ENCODE measurements at regions not wholly inside any gene's neighbourhood (a gene's known extent, or its start where the extent isn't known, plus 50 kb on each side); places are given as distances from the start of the nearest gene placed in this dataset.
"Not testable (repeated sequence)": the region's sequence is repeated elsewhere in the genome, so short reads cannot be mapped to it uniquely, and the experiment has no call there.

- Histone ChIP-seq H3K9me3 (peaks cover 0 to 14% (median 7%) of the 10 kb centered on the region in 4 donors), H3K36me3 (peaks cover 0 to 25% (median 6%) of the 10 kb centered on the region in 4 donors)
- H3K27ac ChIP-seq; H3K4me1 ChIP-seq; DNase-seq; intact Hi-C loops (cut with DNase I; ENCODE audit: low total_unique reads); H3K27me3 ChIP-seq; H3K4me3 ChIP-seq: not testable (repeated sequence)
- 92 to 96% (median 95%) methylated on average over 2 of the region's 2 CpGs for WGBS, 5 donors
Measured at GRCh38 chr7:16250655-16251054, 170.7 kb downstream of the CRPPA start.

GRCh38 chr7:16249204-16249603, 172.1 kb downstream of the CRPPA start:
- H3K27me3 ChIP-seq; intact Hi-C loops (cut with DNase I; ENCODE audit: low total_unique reads); H3K4me3 ChIP-seq; H3K27ac ChIP-seq; H3K4me1 ChIP-seq; DNase-seq: not testable (repeated sequence)
- WGBS, 5 donors, result 94 to 99% (median 96%) methylated on average over 7 of the region's 7 CpGs; no CpG with 5 or more reads in 1 of the 5 donors
- Histone ChIP-seq H3K36me3 (peaks cover 0 to 23% (median 6%) of the 10 kb centered on the region in 4 donors), H3K9me3 (peaks cover 0 to 14% (median 5%) of the 10 kb centered on the region in 4 donors)

- DNase-seq; H3K27me3 ChIP-seq; H3K4me3 ChIP-seq; H3K4me1 ChIP-seq; intact Hi-C loops (cut with DNase I; ENCODE audit: low total_unique reads); H3K27ac ChIP-seq: not testable (repeated sequence)
- peaks cover 0 to 23% (median 6%) of the 10 kb centered on the region in 4 donors for H3K36me3 ChIP-seq
- peaks cover 0 to 14% (median 5%) of the 10 kb centered on the region in 4 donors for H3K9me3 ChIP-seq
- 95 to 99% (median 97%) methylated on average over 6 of the region's 6 CpGs for WGBS, 5 donors
Measured at GRCh38 chr7:16248556-16248955, 172.8 kb downstream of the CRPPA start.

GRCh38 chr7:16244469-16244868, 176.9 kb downstream of the CRPPA start:
- intact Hi-C loops (cut with DNase I; ENCODE audit: low total_unique reads), result no loop called here

GRCh38 chr7:16242920-16243319, 178.4 kb downstream of the CRPPA start:
- Histone ChIP-seq H3K9me3 (no peaks in the 10 kb centered on the region), H3K27ac (no peak overlapping the region), H3K4me3 (no peak overlapping the region), H3K4me1 (no peaks in the 10 kb centered on the region), H3K36me3 (no peaks in the 10 kb centered on the region), H3K27me3 (no peaks in the 10 kb centered on the region)
- DNase-seq, result no peak
- 89 to 94% (median 91%) methylated on average over 4 of the region's 4 CpGs for WGBS, 5 donors
- TF ChIP-seq CTCF (IDR thresholded peaks at IDR 0.05), result no peak
- no peak for TF ChIP-seq POLR2A (IDR thresholded peaks at IDR 0.05)
- no peak for TF ChIP-seq EP300 (IDR thresholded peaks at IDR 0.05)
- no peak for TF ChIP-seq POLR2AphosphoS5 (IDR thresholded peaks at IDR 0.05)
- intact Hi-C loops (cut with DNase I; ENCODE audit: low total_unique reads), result no loop called here

More at GRCh38 chr7:16244469-16244868, 176.9 kb downstream of the CRPPA start:
- TF ChIP-seq CTCF (IDR thresholded peaks at IDR 0.05) (no peak), POLR2A (IDR thresholded peaks at IDR 0.05) (no peak), EP300 (IDR thresholded peaks at IDR 0.05) (no peak), POLR2AphosphoS5 (IDR thresholded peaks at IDR 0.05) (no peak)
- H3K27me3 ChIP-seq, result no peaks in the 10 kb centered on the region
- no peaks in the 10 kb centered on the region for H3K4me1 ChIP-seq
- peaks cover 0 to 13% (median 5%) of the 10 kb centered on the region in 4 donors for H3K9me3 ChIP-seq
- DNase-seq, result no peak
- H3K4me3 ChIP-seq, result no peak overlapping the region
- no peak overlapping the region for H3K27ac ChIP-seq
- H3K36me3 ChIP-seq, result peaks cover 0 to 14% (median 4%) of the 10 kb centered on the region in 4 donors
- WGBS, 5 donors, result 77 to 95% (median 87%) methylated on average over 3 of the region's 3 CpGs

- no peak for DNase-seq
- Histone ChIP-seq H3K27me3 (no peaks in the 10 kb centered on the region), H3K4me1 (no peaks in the 10 kb centered on the region), H3K27ac (no peak overlapping the region), H3K4me3 (no peak overlapping the region), H3K36me3 (no peaks in the 10 kb centered on the region), H3K9me3 (no peaks in the 10 kb centered on the region)
- intact Hi-C loops (cut with DNase I; ENCODE audit: low total_unique reads), result no loop called here
- TF ChIP-seq POLR2AphosphoS5 (IDR thresholded peaks at IDR 0.05), result no peak
- TF ChIP-seq CTCF (IDR thresholded peaks at IDR 0.05), result no peak
- no peak for TF ChIP-seq EP300 (IDR thresholded peaks at IDR 0.05)
Measured at GRCh38 chr7:16241017-16241416, 180.3 kb downstream of the CRPPA start.
